Activated effector memory CD4-positive, alpha-beta T cell treated with Interleukin-2 at 50 U/mL for 16 hours (primary cell): ENCODE measurements at regions not wholly inside any gene's neighbourhood (a gene's known extent, or its start where the extent isn't known, plus 50 kb on each side); places are given as distances from the start of the nearest gene placed in this dataset.
A peak's percentile ranks its signal among the peaks of the same experiment; 100 is the strongest.
"Not testable (repeated sequence)": the region's sequence is repeated elsewhere in the genome, so short reads cannot be mapped to it uniquely, and the experiment has no call there.

Experiments used
- DNase-seq: peaks from one replicate; pipeline ENCODE4 v3.0.0-alpha.2; 2020

DNA sequence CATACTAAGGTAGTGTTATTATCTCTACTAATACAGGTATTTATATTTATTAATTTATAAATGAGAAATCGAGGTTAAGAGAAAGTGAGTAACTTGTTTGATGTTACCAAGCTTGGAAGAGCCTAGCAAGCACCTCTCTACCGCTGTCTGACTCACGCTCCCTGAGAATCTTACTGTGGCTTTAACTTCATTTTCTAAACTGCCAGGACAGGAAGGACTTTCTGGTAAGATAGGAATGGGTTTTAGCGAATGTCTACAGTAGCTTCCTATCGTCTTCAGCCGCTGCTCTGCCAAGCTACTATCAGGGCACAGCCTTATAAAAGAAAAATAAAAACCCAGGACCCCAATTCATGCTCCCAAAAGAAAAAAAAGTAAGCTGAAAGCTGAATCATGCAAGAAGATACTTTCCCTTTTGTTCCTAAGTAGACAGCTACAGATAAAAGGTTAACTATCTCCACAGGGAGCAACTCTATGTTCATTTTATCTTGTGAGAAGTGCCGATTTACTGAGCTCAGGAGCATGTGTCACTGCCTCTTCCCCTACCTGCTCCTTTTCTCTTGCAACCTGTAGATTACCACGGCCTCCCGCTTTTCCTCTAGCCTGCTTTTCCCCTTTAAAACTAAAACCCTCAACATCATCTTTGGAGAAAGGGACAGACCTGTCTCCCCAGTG, 60.2 kb downstream of the THNSL1 start:
- no peak for DNase-seq

DNA sequence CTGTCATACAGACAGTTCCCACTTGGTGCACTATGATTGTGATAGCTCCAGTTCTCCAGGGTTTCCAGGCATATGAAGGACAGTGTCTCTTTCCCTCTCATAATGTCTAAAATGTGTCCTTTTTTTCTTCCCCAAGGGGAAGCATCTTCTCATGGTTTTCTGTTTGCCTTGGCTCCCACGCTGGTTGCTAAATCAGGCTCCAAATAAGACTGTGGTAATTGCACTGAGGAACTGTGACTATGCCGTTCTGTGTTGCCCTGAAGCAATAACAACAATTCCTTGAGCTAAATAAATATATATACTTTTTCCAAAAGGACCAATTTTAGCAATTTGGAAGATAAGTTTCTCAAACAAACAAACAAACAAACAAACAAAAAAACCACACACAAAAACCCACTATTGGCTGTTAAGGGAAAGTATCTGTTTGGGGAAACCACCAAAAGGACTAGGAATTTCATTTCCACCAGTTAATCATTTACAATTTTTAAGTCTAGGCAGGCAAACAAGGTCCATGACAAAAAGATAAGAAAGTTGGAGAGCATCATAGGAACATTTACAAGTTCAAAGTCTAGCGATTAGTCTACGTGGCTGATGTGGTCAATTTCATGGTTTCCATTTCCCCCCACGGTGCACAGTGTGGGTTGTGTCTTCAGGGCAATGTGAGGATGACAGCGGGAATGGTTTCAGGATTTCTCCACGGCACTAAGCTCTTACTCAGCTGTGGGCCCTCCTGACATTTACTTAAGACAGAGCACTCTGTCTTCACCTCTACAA, 62.4 kb downstream of the THNSL1 start:
- DNase-seq, result no peak

- peak; percentile 35 for DNase-seq
These were observed 64.6 kb downstream of the THNSL1 start for GRCh38 chr10:25080880-25081581.

- DNase-seq, result no peak
These were observed 66.1 kb downstream of the THNSL1 start for GRCh38 chr10:25082276-25083204.

DNA sequence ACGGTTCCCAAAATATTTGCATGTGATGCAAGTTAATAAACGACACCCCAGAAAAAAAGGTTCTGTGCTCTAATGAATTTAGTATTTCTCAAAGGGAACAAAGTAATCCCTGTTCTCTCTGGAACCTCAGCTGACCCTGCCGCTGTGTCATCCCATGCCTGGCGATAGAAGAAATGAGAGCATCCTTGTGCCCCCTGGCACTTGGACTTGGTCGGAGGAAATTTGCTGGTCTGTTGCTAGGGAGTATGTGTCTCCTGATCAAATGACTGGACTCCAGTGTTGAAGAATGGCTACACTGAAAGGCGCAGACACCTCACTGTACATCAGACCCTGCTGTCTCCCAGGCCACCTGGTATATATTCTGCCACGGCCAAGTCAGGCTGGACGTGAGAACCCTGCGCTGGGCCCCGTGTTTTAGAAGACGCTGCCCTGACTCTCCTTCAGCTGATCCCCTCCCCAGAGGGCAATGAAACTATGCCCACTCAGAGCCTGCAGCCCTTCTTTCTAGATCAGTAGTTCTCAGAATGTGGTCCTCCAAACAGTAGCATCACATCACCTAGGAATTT, 67.2 kb downstream of the THNSL1 start:
- no peak for DNase-seq

- DNase-seq, result no peak
These were observed 68.0 kb downstream of the THNSL1 start for GRCh38 chr10:25084447-25084846.

GRCh38 chr10:25094590-25094989, 78.2 kb downstream of the THNSL1 start:
- no peak for DNase-seq

- no peak for DNase-seq
These were observed 77.0 kb upstream of the GPR158 start for GRCh38 chr10:25097669-25098411.

GRCh38 chr10:25100141-25100540, 74.7 kb upstream of the GPR158 start:
- no peak for DNase-seq

GRCh38 chr10:25101461-25102146, 73.2 kb upstream of the GPR158 start:
- no peak for DNase-seq

GRCh38 chr10:25102147-25102822, 72.5 kb upstream of the GPR158 start:
- DNase-seq, result no peak

GRCh38 chr10:25103703-25104102, 71.1 kb upstream of the GPR158 start:
- DNase-seq, result no peak

GRCh38 chr10:25104441-25104840, 70.4 kb upstream of the GPR158 start:
- no peak for DNase-seq

DNA sequence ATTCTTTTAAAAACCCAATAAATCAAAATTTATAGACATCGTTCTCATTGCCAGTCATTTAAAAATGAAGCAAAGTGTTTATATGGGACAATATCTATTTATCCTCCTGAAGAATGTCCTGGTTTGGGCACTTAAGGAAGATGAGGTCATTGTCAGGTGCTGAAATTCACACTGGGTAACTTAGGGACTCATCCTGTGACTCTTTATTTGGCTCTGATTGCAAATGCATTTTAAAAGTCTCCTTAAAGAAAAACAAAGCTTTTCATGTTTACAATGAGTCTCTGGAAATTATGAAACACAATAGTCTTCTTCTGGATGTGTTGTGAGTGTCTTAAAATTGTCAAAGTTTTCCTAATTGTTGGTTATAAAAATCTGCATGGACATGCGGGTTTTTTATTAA, 69.5 kb upstream of the GPR158 start:
- DNase-seq, result no peak

GRCh38 chr10:25105743-25106260, 69.0 kb upstream of the GPR158 start:
- DNase-seq, result no peak

DNA sequence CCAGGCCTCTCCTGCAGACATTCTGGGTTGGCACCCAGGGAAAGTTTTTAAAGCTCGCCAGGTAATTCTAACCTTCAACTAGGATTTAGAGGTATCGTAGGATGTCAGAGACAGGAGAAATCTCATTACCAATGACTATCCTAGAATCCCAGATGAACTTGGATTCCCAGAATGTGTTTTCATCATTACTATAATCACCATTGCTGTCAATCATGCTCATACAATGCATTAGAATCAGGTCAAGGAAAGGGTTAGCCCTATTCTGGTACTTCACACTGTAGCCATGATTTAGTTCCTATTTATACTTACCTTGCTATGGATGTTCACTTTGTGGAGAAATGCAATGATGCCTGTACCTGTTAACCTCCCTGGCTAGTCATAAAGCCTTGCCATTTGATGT, 67.0 kb upstream of the GPR158 start:
- DNase-seq, result no peak

DNA sequence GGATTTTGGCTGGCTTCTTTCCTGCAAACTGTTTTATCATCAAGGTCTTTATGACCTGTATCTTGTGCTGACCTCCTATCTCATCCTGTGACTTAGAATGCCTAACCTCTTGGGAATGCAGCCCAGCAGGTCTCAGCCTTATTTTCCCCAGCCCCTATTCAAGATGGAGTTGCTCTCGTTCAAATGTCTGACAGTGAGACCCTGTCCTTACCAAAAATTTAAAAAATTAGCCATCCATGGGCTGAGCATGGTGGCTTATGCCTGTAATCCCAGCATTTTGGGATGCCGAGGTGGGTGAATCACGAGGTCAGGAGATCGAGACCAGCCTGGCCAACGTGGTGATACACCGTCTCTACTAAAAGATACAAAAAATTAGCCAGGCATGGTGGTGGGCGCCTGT, 64.9 kb upstream of the GPR158 start:
- not testable (repeated sequence) for DNase-seq

DNA sequence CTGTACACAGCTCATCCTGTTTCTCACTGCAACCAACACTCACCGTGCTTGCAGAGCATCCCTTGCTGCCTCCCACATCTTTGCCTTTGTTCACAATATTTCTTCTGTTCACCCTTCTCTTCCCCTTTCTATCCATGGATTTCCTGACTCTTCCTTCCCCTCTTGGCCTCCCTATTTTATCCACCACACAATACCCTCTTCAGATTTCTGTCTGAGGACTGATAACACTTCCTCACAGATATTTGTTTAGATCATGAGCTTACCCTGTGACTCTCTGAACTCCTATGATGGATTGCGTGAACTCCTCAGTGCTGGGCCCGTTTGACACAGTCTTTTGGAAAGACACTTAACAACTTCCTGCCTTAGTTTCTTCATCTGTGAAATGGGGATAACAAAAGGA, 62.8 kb upstream of the GPR158 start:
- DNase-seq, result no peak

- no peak for DNase-seq
These were observed 61.4 kb upstream of the GPR158 start for GRCh38 chr10:25113191-25114035.
